IMR-90 (cell line): ENCODE measurements at regions not wholly inside any gene's neighbourhood (a gene's known extent, or its start where the extent isn't known, plus 50 kb on each side); places are given as distances from the start of the nearest gene placed in this dataset.

Experiments
- ATAC-seq: fragments of 200-7000 bp; cut with Tn5 transposase; 2 replicates; pipeline ENCODE4 v1.9.1; 2020; ENCODE audit warnings: low read depth, mild to moderate bottlenecking, moderate library complexity
- BruUV-seq: library from RNA; stranded (reverse); fragments of 400-500 nt; replicated peaks from 2 replicates; lab custom pipeline; 2021; lab: Mats Ljungman, UMichigan
- CTCF ChIA-PET: fragments of 300-600 bp; formaldehyde crosslinking; extraction: SDS; loops from one replicate; lab custom pipeline; 2021; ENCODE audit warnings: antibody characterized with exemption; lab: Yijun Ruan, JAX
- POLR2A ChIA-PET: fragments of 300-600 bp; sonication (Branson Sonifier 250); formaldehyde crosslinking; loops from one replicate; lab custom pipeline; 2022; ENCODE audit warnings: antibody characterized with exemption; ENCODE audit not compliant: unreplicated experiment; lab: Charles Lee
- DNase-seq: peaks from one replicate; pipeline ENCODE4 v3.0.0; 2013
- H2AFZ ChIP-seq: replicated peaks from 2 replicates; pipeline ENCODE3; 2013; ENCODE audit warnings: low read length, mild to moderate bottlenecking; ENCODE audit not compliant: poor library complexity
- H2AK5ac ChIP-seq: 2 replicates; pipeline ENCODE4 v1.6.1; 2013; ENCODE audit warnings: low read depth, low read length, inconsistent platforms
- H2AK9ac ChIP-seq: replicated peaks from 2 replicates; pipeline ENCODE3; 2013; ENCODE audit warnings: mild to moderate bottlenecking, low read depth, low read length, moderate library complexity; ENCODE audit not compliant: poor library complexity
- H2BK120ac ChIP-seq: 2 replicates; pipeline ENCODE4 v1.6.1; 2013; ENCODE audit warnings: low read depth, low read length, inconsistent platforms
- H2BK15ac ChIP-seq: 3 replicates; pipeline ENCODE4 v1.6.1; 2013; ENCODE audit warnings: low read depth, low read length, inconsistent platforms
- H2BK20ac ChIP-seq: 2 replicates; pipeline ENCODE4 v1.6.1; 2013; ENCODE audit warnings: low read depth, mild to moderate bottlenecking, inconsistent platforms, low read length, moderate library complexity
- H2BK5ac ChIP-seq: 2 replicates; pipeline ENCODE4 v1.6.1; 2013; ENCODE audit warnings: mild to moderate bottlenecking, low read depth, low read length, inconsistent platforms; ENCODE audit not compliant: poor library complexity, severe bottlenecking
- H3K14ac ChIP-seq: replicated peaks from 2 replicates; pipeline ENCODE4 v1.6.1; 2013; ENCODE audit warnings: low read depth, low read length, inconsistent platforms
- H3K18ac ChIP-seq: 2 replicates; pipeline ENCODE4 v1.6.1; 2013; ENCODE audit warnings: low read depth, low read length, control low read depth
- H3K23ac ChIP-seq: 2 replicates; pipeline ENCODE4 v1.6.1; 2013; ENCODE audit warnings: low read depth, low read length, inconsistent platforms
- H3K27ac ChIP-seq: 2 replicates; pipeline ENCODE4 v1.5.1; 2013; ENCODE audit warnings: mild to moderate bottlenecking, control low read depth, low read length; ENCODE audit not compliant: insufficient read depth
- H3K27me3 ChIP-seq: 2 replicates; pipeline ENCODE4 v1.6.1; 2013; ENCODE audit warnings: low read length; ENCODE audit not compliant: control insufficient read depth, insufficient read depth
- H3K36me3 ChIP-seq: 2 replicates; pipeline ENCODE4 v1.6.1; 2013; ENCODE audit warnings: low read length, mixed read lengths; ENCODE audit not compliant: control insufficient read depth, insufficient read depth
- H3K4ac ChIP-seq: 2 replicates; pipeline ENCODE4 v1.6.1; 2013; ENCODE audit warnings: low read depth, low read length, inconsistent platforms
- H3K4me1 ChIP-seq: 2 replicates; pipeline ENCODE4 v1.6.1; 2013; ENCODE audit warnings: low read length, mixed read lengths; ENCODE audit not compliant: control insufficient read depth, insufficient read depth
- H3K4me2 ChIP-seq: 2 replicates; pipeline ENCODE4 v1.6.1; 2013; ENCODE audit warnings: low read depth, mild to moderate bottlenecking, control low read depth, low read length, moderate library complexity
- H3K4me3 ChIP-seq: 2 replicates; pipeline ENCODE4 v1.5.1; 2013; ENCODE audit warnings: low read depth, mild to moderate bottlenecking, control low read depth, low read length, moderate library complexity; ENCODE audit not compliant: insufficient read depth
- H3K56ac ChIP-seq: 2 replicates; pipeline ENCODE4 v1.6.1; 2013; ENCODE audit warnings: low read length, inconsistent platforms; ENCODE audit not compliant: insufficient read depth; ENCODE audit errors: extremely low read depth
- H3K79me1 ChIP-seq, 2 experiments: 2 replicates each; pipeline ENCODE4 v1.6.1; 2013; ENCODE audit warnings: low read length in 2 of 2, inconsistent platforms in 1 of 2, low read depth in 1 of 2
- H3K9ac ChIP-seq: 2 replicates; pipeline ENCODE4 v1.6.1; 2013; ENCODE audit warnings: low read depth, low read length, control low read depth
- H3K9me1 ChIP-seq: 2 replicates; pipeline ENCODE4 v1.6.1; 2013; ENCODE audit warnings: low read length, inconsistent platforms; ENCODE audit not compliant: insufficient read depth
- H3K9me3 ChIP-seq: 2 replicates; pipeline ENCODE4 v1.6.1; 2013; ENCODE audit warnings: low read length; ENCODE audit not compliant: control insufficient read depth, insufficient read depth
- H4K20me1 ChIP-seq: 2 replicates; pipeline ENCODE4 v1.6.1; 2013; ENCODE audit warnings: low read length, inconsistent platforms; ENCODE audit not compliant: insufficient read depth
- H4K5ac ChIP-seq: 2 replicates; pipeline ENCODE4 v1.6.1; 2013; ENCODE audit warnings: mild to moderate bottlenecking, low read depth, low read length, control low read depth
- H4K8ac ChIP-seq, 2 experiments: 2 replicates each; pipeline ENCODE4 v1.6.1; 2013; ENCODE audit warnings: low read depth in 2 of 2, low read length in 2 of 2, control low read depth in 1 of 2, inconsistent platforms in 1 of 2
- H4K91ac ChIP-seq: 2 replicates; pipeline ENCODE4 v1.6.1; 2013; ENCODE audit warnings: low read depth, low read length, inconsistent platforms; ENCODE audit not compliant: insufficient read depth
- MAFK ChIP-seq: IDR thresholded peaks from 2 replicates; pipeline ENCODE4 v1.6.1; 2012; ENCODE audit warnings: low read depth, low read length, improper control_type of control experiment
- SMC3 ChIP-seq: fragments of 150-350 bp; IDR thresholded peaks from 2 replicates; pipeline ENCODE4 v1.6.1; 2016; ENCODE audit warnings: low read depth, mild to moderate bottlenecking, antibody characterized with exemption, low read length, moderate library complexity
- WGBS, 2 experiments: methylation state at CpG; one replicate each; pipeline versions ENCODE4 v1.1.5 to v1.1.7; 2013; ENCODE audit warnings: missing lambda C conversion rate in 2 of 2; ENCODE audit not compliant: insufficient read length in 1 of 2; ENCODE audit errors: extremely low coverage in 2 of 2; 5-methylcytosine and 5-hydroxymethylcytosine counted together
- dilution Hi-C: fragments of 300-500 bp; cut with HindIII; formaldehyde crosslinking; loops from one replicate; pipeline ENCODE4 v1.14.3; 2018; ENCODE audit warnings: low sequenced_read_pairs; ENCODE audit not compliant: unreplicated experiment
- in situ Hi-C: fragments of 300-500 bp; cut with MboI; formaldehyde crosslinking; loops from 3 replicates; pipeline ENCODE4 v1.14.3; 2019; ENCODE audit warnings: low sequenced_read_pairs, inconsistent platforms, mixed read lengths
- intact Hi-C: fragments of 100-400 bp; cut with micrococcal nuclease; formaldehyde crosslinking; loops from 2 replicates; pipeline ENCODE4 v1.10.0; 2022

DNA sequence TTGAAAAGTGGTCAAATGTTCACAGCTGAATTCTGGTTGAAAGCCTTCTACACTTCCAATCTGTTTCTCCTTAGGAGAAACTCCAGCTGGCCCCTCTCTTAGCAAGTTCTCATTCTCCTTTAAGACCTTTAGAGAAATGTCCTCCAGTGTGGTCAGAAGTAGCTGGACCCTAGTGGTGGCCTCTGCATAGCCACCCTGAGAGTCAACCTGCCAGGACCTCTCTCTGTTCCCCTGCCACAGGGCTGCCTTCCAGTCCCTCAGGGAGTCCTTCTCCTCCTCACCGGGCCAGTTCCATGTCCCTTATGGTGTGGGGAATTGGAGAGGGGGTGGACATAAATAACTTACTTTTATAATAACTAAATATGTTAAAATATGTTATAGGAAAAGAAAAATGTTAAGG lies 200.9 kb upstream of the PKDCC start:
- BruUV-seq = no TSS peak
- no peak overlapping the region for H2BK120ac ChIP-seq
- POLR2A ChIA-PET = no interaction called here
- dilution Hi-C loops (no loop called here), in situ Hi-C loops (no loop called here), intact Hi-C loops (no loop called here)
- H3K79me1 ChIP-seq = no peaks in the 10 kb centered on the region
- H3K56ac ChIP-seq = no peak overlapping the region
- no peak overlapping the region for H2BK5ac ChIP-seq
- H2BK20ac ChIP-seq = no peak overlapping the region
- H3K9me3 ChIP-seq = no peaks in the 10 kb centered on the region
- CTCF ChIA-PET = no interaction called here
- ATAC-seq (no peak), DNase-seq (no peak)
- H2AFZ ChIP-seq = no peak overlapping the region
- no peak overlapping the region for H2BK15ac ChIP-seq
- no peak overlapping the region for H3K18ac ChIP-seq
- TF ChIP-seq SMC3 = no peak
- no peak for TF ChIP-seq MAFK
- no peak overlapping the region for H2AK5ac ChIP-seq
- no peaks in the 10 kb centered on the region for H4K20me1 ChIP-seq
- no peak overlapping the region for H4K5ac ChIP-seq
- H2AK9ac ChIP-seq = no peak overlapping the region
- no CpG with 5 or more reads among the region's 1 CpG for WGBS, 2 experiments
- no peak overlapping the region for H3K23ac ChIP-seq
- H3K36me3 ChIP-seq = no peaks in the 10 kb centered on the region
- H4K8ac ChIP-seq = no peak overlapping the region
- H4K91ac ChIP-seq = no peak overlapping the region
- no peak overlapping the region for H3K9ac ChIP-seq
- H3K4me3 ChIP-seq = no peak overlapping the region
- no peaks in the 10 kb centered on the region for H3K9me1 ChIP-seq
- H3K14ac ChIP-seq = no peak overlapping the region
- no peaks in the 10 kb centered on the region; the same call in 1 of the 2 replicates for H3K4me1 ChIP-seq
- H3K27me3 ChIP-seq = peaks cover 34% of the 10 kb centered on the region
- no peak overlapping the region for H3K4me2 ChIP-seq
- no peak overlapping the region for H3K27ac ChIP-seq
- H3K4ac ChIP-seq = no peak overlapping the region
